22Rv1 (cell line): ENCODE measurements at regions not wholly inside any gene's neighbourhood (a gene's known extent, or its start where the extent isn't known, plus 50 kb on each side); places are given as distances from the start of the nearest gene placed in this dataset.

ENCODE experiments used
- CTCF ChIP-seq: fragments of 450-650 bp; IDR thresholded peaks from 2 replicates; pipeline ENCODE4 v1.5.1; 2017; ENCODE audit warnings: mild to moderate bottlenecking
- ZFX ChIP-seq: fragments of 450-650 bp; IDR thresholded peaks from 2 replicates; pipeline ENCODE4 v1.6.1; 2017; ENCODE audit warnings: antibody characterized with exemption, borderline replicate concordance

GRCh38 chr13:105097521-105097920, 1437.9 kb downstream of the EFNB2 start:
- TF ChIP-seq CTCF (no peak), ZFX (no peak)
